ENCODE measurements at regions not wholly inside any gene's neighbourhood (a gene's known extent, or its start where the extent isn't known, plus 50 kb on each side); places are given as distances from the start of the nearest gene placed in this dataset.

GRCh38 chr15:77811270-77811669 is 178.6 kb upstream of the LINGO1 start:
- TF ChIP-seq, protein P1, sequence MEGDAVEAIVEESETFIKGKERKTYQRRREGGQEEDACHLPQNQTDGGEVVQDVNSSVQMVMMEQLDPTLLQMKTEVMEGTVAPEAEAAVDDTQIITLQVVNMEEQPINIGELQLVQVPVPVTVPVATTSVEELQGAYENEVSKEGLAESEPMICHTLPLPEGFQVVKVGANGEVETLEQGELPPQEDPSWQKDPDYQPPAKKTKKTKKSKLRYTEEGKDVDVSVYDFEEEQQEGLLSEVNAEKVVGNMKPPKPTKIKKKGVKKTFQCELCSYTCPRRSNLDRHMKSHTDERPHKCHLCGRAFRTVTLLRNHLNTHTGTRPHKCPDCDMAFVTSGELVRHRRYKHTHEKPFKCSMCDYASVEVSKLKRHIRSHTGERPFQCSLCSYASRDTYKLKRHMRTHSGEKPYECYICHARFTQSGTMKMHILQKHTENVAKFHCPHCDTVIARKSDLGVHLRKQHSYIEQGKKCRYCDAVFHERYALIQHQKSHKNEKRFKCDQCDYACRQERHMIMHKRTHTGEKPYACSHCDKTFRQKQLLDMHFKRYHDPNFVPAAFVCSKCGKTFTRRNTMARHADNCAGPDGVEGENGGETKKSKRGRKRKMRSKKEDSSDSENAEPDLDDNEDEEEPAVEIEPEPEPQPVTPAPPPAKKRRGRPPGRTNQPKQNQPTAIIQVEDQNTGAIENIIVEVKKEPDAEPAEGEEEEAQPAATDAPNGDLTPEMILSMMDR (IDR thresholded peaks at IDR 0.05) = no peak
- TF ChIP-seq POLR2A (IDR thresholded peaks at IDR 0.05) = no peak

Data from heart left ventricle (tissue), 13 donors.